Activated CD8-positive, alpha-beta T cell treated with anti-CD3 and anti-CD28 coated beads, Interleukin-2, amount 10 ng/mL, durations not matched to agents 7 days and 5 days (primary cell): ENCODE measurements at regions not wholly inside any gene's neighbourhood (a gene's known extent, or its start where the extent isn't known, plus 50 kb on each side); places are given as distances from the start of the nearest gene placed in this dataset.
"Not testable (repeated sequence)": the region's sequence is repeated elsewhere in the genome, so short reads cannot be mapped to it uniquely, and the experiment has no call there.

Source experiments
- ATAC-seq: fragments of 150-1000 bp; cut with Tn5 transposase; one replicate; pipeline ENCODE4 v1.10.0; 2021; ENCODE audit warnings: moderate library complexity
- CTCF ChIA-PET: fragments of 350-600 bp; sonication (Branson Sonifier 250); formaldehyde crosslinking; loops from one replicate; lab custom pipeline; 2021; ENCODE audit warnings: antibody characterized with exemption; lab: Charles Lee
- POLR2A ChIA-PET: fragments of 350-600 bp; sonication (Branson Sonifier 250); formaldehyde crosslinking; loops from one replicate; lab custom pipeline; 2021; ENCODE audit warnings: antibody characterized with exemption; lab: Charles Lee
- DNase-seq: peaks from one replicate; pipeline ENCODE4 v3.0.0-alpha.2; 2020
- H3K27ac Mint-ChIP-seq: one replicate; pipeline ENCODE4 v1.8.0; 2021; ENCODE audit warnings: mild to moderate bottlenecking, mixed read lengths
- H3K27me3 Mint-ChIP-seq: one replicate; pipeline ENCODE4 v1.8.0; 2021; ENCODE audit warnings: low read depth, mixed read lengths
- H3K36me3 Mint-ChIP-seq: one replicate; pipeline ENCODE4 v1.8.0; 2021; ENCODE audit warnings: low read depth, mixed read lengths
- H3K4me1 Mint-ChIP-seq: one replicate; pipeline ENCODE4 v1.8.0; 2021; ENCODE audit warnings: low read depth, mixed read lengths
- H3K4me3 Mint-ChIP-seq: one replicate; pipeline ENCODE4 v1.8.0; 2021; ENCODE audit warnings: mild to moderate bottlenecking, mixed read lengths
- H3K9me3 Mint-ChIP-seq: one replicate; pipeline ENCODE4 v1.8.0; 2022; ENCODE audit warnings: mixed read lengths; ENCODE audit not compliant: insufficient read depth

- Mint-ChIP-seq H3K9me3 (no peaks in the 10 kb centered on the region), H3K36me3 (no peaks in the 10 kb centered on the region), H3K27ac (no peak overlapping the region), H3K27me3 (no peaks in the 10 kb centered on the region), H3K4me1 (no peaks in the 10 kb centered on the region), H3K4me3 (no peak overlapping the region)
- DNase-seq (no peak), ATAC-seq (no peak)
- ChIA-PET POLR2A (no interaction called here), CTCF (no interaction called here)
Observed at GRCh38 chr9:100718717-100719116, 140.8 kb downstream of the CAVIN4 start.

GRCh38 chr9:100720922-100721321 is 143.0 kb downstream of the CAVIN4 start:
- ChIA-PET POLR2A (no interaction called here), CTCF (no interaction called here)
- H3K36me3 Mint-ChIP-seq, result no peaks in the 10 kb centered on the region
- no peak overlapping the region for H3K4me3 Mint-ChIP-seq
- H3K27me3 Mint-ChIP-seq, result no peaks in the 10 kb centered on the region
- DNase-seq, result no peak
- ATAC-seq, result no peak
- no peaks in the 10 kb centered on the region for H3K4me1 Mint-ChIP-seq
- no peaks in the 10 kb centered on the region for H3K9me3 Mint-ChIP-seq
- no peak overlapping the region for H3K27ac Mint-ChIP-seq

GRCh38 chr9:100724886-100725285 is 147.0 kb downstream of the CAVIN4 start:
- Mint-ChIP-seq H3K27me3 (no peaks in the 10 kb centered on the region), H3K36me3 (no peaks in the 10 kb centered on the region), H3K9me3 (no peaks in the 10 kb centered on the region), H3K4me1 (no peaks in the 10 kb centered on the region), H3K27ac (no peak overlapping the region), H3K4me3 (no peak overlapping the region)
- DNase-seq (no peak), ATAC-seq (no peak)
- CTCF ChIA-PET, result no interaction called here
- POLR2A ChIA-PET, result no interaction called here

GRCh38 chr9:100725371-100725770 is 147.5 kb downstream of the CAVIN4 start:
- CTCF ChIA-PET, result no interaction called here
- Mint-ChIP-seq H3K27ac (no peak overlapping the region), H3K4me1 (no peaks in the 10 kb centered on the region), H3K9me3 (no peaks in the 10 kb centered on the region), H3K4me3 (no peak overlapping the region), H3K36me3 (no peaks in the 10 kb centered on the region), H3K27me3 (no peaks in the 10 kb centered on the region)
- DNase-seq (no peak), ATAC-seq (no peak)
- POLR2A ChIA-PET, result no interaction called here

- H3K27me3 Mint-ChIP-seq, result no peaks in the 10 kb centered on the region
Observed at GRCh38 chr9:100729336-100729895, 151.5 kb downstream of the CAVIN4 start.

GRCh38 chr9:100730086-100730485 is 152.2 kb downstream of the CAVIN4 start:
- H3K27me3 Mint-ChIP-seq, result no peaks in the 10 kb centered on the region
- POLR2A ChIA-PET, result no interaction called here
- no peak overlapping the region for H3K4me3 Mint-ChIP-seq
- ATAC-seq, result no peak
- H3K36me3 Mint-ChIP-seq, result no peaks in the 10 kb centered on the region
- DNase-seq, result no peak
- H3K9me3 Mint-ChIP-seq, result no peaks in the 10 kb centered on the region
- H3K27ac Mint-ChIP-seq, result no peak overlapping the region
- no peaks in the 10 kb centered on the region for H3K4me1 Mint-ChIP-seq
- CTCF ChIA-PET, result no interaction called here

More at GRCh38 chr9:100729336-100729895, 151.5 kb downstream of the CAVIN4 start:
- ChIA-PET CTCF (no interaction called here), POLR2A (no interaction called here)
- no peak for ATAC-seq
- no peaks in the 10 kb centered on the region for H3K9me3 Mint-ChIP-seq
- no peak for DNase-seq
- no peaks in the 10 kb centered on the region for H3K36me3 Mint-ChIP-seq
- no peak overlapping the region for H3K4me3 Mint-ChIP-seq
- no peaks in the 10 kb centered on the region for H3K4me1 Mint-ChIP-seq
- H3K27ac Mint-ChIP-seq, result no peak overlapping the region

GRCh38 chr9:100731038-100731556 is 153.2 kb downstream of the CAVIN4 start:
- ATAC-seq (no peak), DNase-seq (no peak)
- Mint-ChIP-seq H3K27me3 (no peaks in the 10 kb centered on the region), H3K36me3 (no peaks in the 10 kb centered on the region), H3K27ac (no peak overlapping the region), H3K4me3 (no peak overlapping the region), H3K9me3 (no peaks in the 10 kb centered on the region), H3K4me1 (no peaks in the 10 kb centered on the region)
- CTCF ChIA-PET, result interaction anchor here (0.9 kb wide), 1 partner anchor 17 kb away, joined by 3 read pairs; no protein-coding TSS in a partner anchor
- POLR2A ChIA-PET, result no interaction called here

GRCh38 chr9:100731557-100731956 is 153.7 kb downstream of the CAVIN4 start:
- Mint-ChIP-seq H3K4me3 (no peak overlapping the region), H3K27me3 (no peaks in the 10 kb centered on the region), H3K9me3 (no peaks in the 10 kb centered on the region), H3K4me1 (no peaks in the 10 kb centered on the region), H3K27ac (no peak overlapping the region), H3K36me3 (no peaks in the 10 kb centered on the region)
- ATAC-seq, result no peak
- no peak for DNase-seq
- POLR2A ChIA-PET, result no interaction called here
- CTCF ChIA-PET, result interaction anchor here (0.9 kb wide), 1 partner anchor 18 kb away, joined by 3 read pairs; no protein-coding TSS in a partner anchor

- CTCF ChIA-PET, result no interaction called here
Observed at GRCh38 chr9:100739208-100739607, 161.3 kb downstream of the CAVIN4 start.

GRCh38 chr9:100739666-100740065 is 161.8 kb downstream of the CAVIN4 start:
- Mint-ChIP-seq H3K27ac (no peak overlapping the region), H3K27me3 (no peaks in the 10 kb centered on the region), H3K9me3 (no peaks in the 10 kb centered on the region), H3K36me3 (no peaks in the 10 kb centered on the region), H3K4me1 (no peaks in the 10 kb centered on the region), H3K4me3 (no peak overlapping the region)
- POLR2A ChIA-PET, result no interaction called here
- no peak for ATAC-seq
- CTCF ChIA-PET, result no interaction called here
- no peak for DNase-seq

More at GRCh38 chr9:100739208-100739607, 161.3 kb downstream of the CAVIN4 start:
- no peak overlapping the region for H3K27ac Mint-ChIP-seq
- no peak overlapping the region for H3K4me3 Mint-ChIP-seq
- no peaks in the 10 kb centered on the region for H3K36me3 Mint-ChIP-seq
- DNase-seq (no peak), ATAC-seq (no peak)
- no peaks in the 10 kb centered on the region for H3K9me3 Mint-ChIP-seq
- no peaks in the 10 kb centered on the region for H3K4me1 Mint-ChIP-seq
- no peaks in the 10 kb centered on the region for H3K27me3 Mint-ChIP-seq
- POLR2A ChIA-PET, result no interaction called here

GRCh38 chr9:100748930-100749329 is 171.1 kb downstream of the CAVIN4 start:
- not testable (repeated sequence) for H3K9me3 Mint-ChIP-seq

GRCh38 chr9:100756217-100756616 is 178.3 kb downstream of the CAVIN4 start:
- no peak overlapping the region for H3K4me3 Mint-ChIP-seq
- DNase-seq, result no peak
- H3K27me3 Mint-ChIP-seq, result no peaks in the 10 kb centered on the region
- ChIA-PET CTCF (no interaction called here), POLR2A (no interaction called here)
- no peaks in the 10 kb centered on the region for H3K9me3 Mint-ChIP-seq
- ATAC-seq, result no peak
- no peaks in the 10 kb centered on the region for H3K36me3 Mint-ChIP-seq
- no peak overlapping the region for H3K27ac Mint-ChIP-seq
- H3K4me1 Mint-ChIP-seq, result no peaks in the 10 kb centered on the region

More at GRCh38 chr9:100748930-100749329, 171.1 kb downstream of the CAVIN4 start:
- POLR2A ChIA-PET, DNase-seq, H3K4me1 Mint-ChIP-seq, CTCF ChIA-PET, H3K4me3 Mint-ChIP-seq, ATAC-seq, H3K36me3 Mint-ChIP-seq, H3K27me3 Mint-ChIP-seq, H3K27ac Mint-ChIP-seq: not testable (repeated sequence)
